Cerebellar nuclear complex (tissue), 1 donor: ENCODE measurements at regions not wholly inside any gene's neighbourhood (a gene's known extent, or its start where the extent isn't known, plus 50 kb on each side); places are given as distances from the start of the nearest gene placed in this dataset.
"Not testable (repeated sequence)": the region's sequence is repeated elsewhere in the genome, so short reads cannot be mapped to it uniquely, and the experiment has no call there.

Experiments
- DNase-seq, 2 experiments: peaks; one replicate each; lab custom pipeline; 2025; lab: John Stamatoyannopoulos, UW

GRCh38 chr7:10592604-10593003 lies 381.1 kb upstream of the PHF14 start:
- no peak for DNase-seq

DNA sequence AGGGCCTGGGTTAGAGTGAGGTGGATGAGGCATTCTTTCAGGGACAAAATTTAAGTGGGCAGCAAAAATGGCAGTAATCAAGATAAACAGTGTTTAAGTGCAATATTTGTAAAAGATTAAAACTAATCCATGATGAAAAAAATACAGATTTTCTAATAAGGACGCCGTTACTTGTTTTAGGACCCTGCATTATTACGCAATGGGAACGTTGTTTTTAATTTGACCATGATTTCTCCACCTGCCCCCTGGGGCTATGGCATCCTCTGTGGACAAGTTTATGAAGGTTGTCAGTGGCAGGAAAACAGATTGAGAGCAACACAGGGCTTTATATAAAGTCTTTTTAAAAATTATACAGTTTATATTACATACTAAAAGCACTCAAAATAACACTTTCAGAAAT lies 380.6 kb upstream of the PHF14 start:
- DNase-seq: no peak

- no peak for DNase-seq
Measured at GRCh38 chr7:10596827-10597226, 376.8 kb upstream of the PHF14 start.

DNA sequence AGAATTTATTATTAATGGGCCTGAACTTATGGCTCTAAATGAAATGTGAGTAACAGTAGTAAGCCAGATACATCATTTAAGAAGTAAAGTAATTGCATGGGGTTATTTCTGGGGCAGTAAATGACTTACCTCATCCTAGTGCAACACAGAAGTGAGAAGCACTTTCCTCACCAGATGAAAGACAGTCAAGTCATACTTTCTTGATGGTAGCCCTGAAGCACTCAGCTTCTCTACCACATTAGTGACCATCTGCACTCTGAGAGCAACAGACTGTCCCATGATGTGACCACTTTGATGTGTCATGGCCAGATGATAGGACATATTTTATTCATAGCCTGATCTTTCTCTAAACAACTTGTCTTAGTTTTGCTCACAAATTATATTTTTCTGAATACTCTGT lies 369.5 kb upstream of the PHF14 start:
- no peak for DNase-seq

DNA sequence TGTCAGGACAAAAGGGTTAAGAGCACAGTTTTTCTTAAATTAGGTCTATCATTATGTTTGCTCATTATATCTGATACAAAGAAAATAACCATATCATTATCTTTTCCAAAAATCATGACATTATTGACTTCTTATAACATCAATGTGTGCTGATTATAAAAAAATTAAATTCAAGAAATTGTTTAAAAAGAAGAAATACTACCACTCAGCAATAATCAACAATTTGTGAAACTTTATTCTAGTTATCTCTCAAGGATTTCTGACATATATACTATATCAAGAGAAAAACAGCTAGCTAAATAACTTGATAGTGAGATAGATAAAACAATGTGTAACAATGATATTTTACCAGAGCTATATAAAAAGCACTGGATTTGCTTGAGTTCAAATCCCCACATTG lies 360.7 kb upstream of the PHF14 start:
- DNase-seq: no peak

DNA sequence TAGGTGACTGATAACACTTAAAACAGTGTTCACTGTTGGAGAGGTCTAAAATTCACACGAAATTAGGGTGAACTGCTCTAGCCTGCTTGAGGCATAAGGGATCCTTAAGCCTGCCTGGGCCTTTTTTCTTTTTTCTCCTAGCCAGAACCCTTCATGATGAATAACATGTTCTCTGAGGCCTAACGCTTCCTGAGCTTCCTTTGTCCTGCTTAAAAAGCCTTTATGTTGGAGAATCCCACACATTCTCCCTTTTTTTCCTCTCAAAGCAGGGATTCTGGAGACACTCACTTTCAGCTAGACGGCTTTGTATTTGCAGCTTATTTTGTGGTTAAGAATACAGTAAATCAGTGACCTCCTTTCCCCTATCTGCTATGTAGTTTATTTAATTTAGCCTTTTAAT lies 354.7 kb upstream of the PHF14 start:
- DNase-seq: no peak

- no peak for DNase-seq
Measured at GRCh38 chr7:10632712-10633111, 341.0 kb upstream of the PHF14 start.

DNA sequence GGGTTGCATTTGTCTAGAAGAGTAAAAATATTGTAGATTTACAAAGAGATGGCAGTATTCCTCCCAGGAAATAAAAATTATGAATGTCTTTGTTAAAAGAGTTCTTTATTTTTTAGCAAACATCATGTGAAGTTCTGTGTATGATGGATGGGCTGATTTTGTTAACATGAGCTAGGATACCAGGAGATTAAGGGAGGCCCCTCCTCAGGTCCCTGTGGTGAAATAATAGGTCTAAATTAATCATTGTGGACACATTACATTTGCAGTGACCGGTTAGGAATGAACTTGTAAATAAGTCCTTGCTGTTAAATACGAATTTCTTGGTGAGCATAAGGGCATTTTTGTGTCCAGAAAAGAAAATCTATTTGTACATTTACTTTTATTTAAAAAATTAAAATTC lies 339.4 kb upstream of the PHF14 start:
- no peak for DNase-seq

DNA sequence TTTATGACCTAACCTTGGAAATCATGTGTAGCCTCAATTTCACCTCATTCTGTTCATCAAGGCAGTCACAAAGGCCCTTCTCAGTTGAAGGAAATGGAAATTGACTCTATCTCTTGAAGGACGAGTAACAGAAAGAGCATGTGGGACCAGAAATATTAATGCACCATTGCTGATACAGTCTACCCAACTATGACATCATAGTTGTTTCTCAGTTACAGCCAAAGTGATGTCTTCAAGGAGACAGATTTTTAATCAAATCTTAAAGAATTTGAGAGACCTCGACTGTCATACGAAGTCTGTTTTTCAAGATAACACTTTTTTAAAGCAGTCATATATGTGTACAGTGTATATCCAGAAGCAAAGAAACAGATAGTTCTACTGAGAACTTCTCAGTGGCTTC lies 335.7 kb upstream of the PHF14 start:
- DNase-seq: no peak

DNA sequence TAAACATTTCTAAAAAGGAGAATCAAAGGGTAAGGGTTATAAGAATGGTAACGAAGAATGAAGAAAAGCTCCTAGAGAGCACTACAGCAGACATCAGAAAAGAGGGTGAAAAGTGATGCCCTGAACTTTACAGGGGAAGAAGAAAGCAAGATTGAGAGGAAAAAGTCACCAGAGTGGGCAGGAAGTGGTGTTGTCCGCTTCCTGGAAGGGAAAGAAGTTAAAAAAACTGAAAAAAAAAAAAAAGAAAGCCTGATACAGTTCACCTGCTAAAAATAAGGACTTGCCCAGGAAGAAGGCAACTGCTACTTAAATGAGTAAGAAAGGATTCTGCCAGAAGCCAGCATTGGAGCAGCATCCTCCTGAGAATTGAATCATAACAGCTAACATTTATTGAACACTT lies 330.1 kb upstream of the PHF14 start:
- no peak for DNase-seq

- no peak for DNase-seq
Measured at GRCh38 chr7:10644849-10645248, 328.8 kb upstream of the PHF14 start.

- DNase-seq: no peak
Measured at GRCh38 chr7:10646194-10646593, 327.5 kb upstream of the PHF14 start.

- DNase-seq: no peak
Measured at GRCh38 chr7:10648289-10648688, 325.4 kb upstream of the PHF14 start.

GRCh38 chr7:10649120-10649519 lies 324.6 kb upstream of the PHF14 start:
- not testable (repeated sequence) for DNase-seq

DNA sequence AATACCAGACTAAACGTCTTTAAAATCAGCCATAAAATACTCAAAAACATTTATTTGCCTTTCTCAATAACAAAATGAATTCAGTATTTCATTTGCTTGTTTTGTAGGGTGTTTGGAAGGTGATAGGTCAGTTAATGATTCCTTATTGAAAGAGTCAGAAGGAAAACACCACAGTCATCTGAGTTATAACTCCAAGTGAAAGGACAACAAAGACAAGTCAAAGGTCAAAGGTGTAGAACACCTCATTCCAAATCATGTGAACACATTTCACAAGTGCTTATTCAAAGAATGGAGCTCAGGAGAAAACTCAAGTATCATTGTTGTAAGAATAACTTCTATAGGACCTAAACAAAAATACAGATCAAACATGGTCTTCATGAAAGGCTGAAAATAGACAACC lies 318.6 kb upstream of the PHF14 start:
- DNase-seq: no peak

DNA sequence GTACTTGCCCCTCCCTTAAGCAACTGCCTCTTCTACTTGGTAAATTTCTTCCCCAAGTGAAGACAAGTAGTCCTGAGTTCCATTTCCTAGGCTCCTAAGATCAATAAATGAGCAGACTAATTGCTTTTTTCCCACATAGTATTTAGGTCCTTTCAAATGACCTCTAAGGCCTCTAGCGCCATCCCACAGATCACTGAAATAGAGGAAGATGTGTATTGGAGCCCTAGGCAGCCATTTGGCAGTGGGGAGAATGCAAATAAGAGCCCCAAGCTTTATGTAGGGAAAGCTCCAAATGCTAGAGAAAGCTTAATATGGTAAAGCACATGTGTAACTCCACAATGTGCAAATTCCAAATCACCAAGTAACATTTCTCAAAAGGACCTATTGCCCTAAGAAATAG lies 316.5 kb upstream of the PHF14 start:
- no peak for DNase-seq

DNA sequence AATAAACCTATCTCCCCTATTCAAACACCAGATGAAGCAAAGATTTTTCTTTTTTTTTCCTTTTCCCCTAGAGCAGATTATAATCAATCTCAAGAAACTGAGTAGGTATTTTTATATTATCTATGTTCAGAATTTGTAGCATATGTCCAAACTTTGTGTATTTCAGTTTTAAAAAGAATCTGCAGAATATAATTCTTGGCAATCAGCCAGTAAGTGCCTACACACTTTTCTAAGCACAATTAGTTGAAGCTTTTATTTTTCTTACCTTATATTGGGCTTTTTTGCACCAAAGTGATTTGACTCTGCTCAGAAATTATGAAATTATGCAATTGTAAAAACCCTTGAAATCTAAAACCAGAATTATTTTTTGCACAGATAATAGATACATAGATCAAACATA lies 315.8 kb upstream of the PHF14 start:
- no peak for DNase-seq

DNA sequence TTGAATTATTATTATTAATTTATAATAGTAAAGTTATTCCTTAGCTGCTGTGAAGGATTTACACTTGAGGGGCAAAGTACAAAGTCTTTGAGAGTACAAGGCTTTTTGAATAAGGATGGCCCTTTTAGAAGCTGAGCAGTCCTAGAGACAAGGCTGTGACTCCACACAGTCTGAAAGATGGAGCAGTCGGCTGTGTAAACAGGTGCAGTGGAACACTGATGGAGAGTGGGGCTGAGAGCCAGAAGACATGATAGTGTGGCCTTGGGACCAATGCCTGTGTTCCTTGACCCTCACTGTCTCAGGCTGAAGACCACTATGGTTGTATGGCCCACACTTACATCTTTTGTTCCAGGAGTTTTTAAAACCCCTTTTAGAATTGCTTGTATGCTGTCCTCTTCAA lies 311.2 kb upstream of the PHF14 start:
- DNase-seq: peak; percentile 34 to 53

DNA sequence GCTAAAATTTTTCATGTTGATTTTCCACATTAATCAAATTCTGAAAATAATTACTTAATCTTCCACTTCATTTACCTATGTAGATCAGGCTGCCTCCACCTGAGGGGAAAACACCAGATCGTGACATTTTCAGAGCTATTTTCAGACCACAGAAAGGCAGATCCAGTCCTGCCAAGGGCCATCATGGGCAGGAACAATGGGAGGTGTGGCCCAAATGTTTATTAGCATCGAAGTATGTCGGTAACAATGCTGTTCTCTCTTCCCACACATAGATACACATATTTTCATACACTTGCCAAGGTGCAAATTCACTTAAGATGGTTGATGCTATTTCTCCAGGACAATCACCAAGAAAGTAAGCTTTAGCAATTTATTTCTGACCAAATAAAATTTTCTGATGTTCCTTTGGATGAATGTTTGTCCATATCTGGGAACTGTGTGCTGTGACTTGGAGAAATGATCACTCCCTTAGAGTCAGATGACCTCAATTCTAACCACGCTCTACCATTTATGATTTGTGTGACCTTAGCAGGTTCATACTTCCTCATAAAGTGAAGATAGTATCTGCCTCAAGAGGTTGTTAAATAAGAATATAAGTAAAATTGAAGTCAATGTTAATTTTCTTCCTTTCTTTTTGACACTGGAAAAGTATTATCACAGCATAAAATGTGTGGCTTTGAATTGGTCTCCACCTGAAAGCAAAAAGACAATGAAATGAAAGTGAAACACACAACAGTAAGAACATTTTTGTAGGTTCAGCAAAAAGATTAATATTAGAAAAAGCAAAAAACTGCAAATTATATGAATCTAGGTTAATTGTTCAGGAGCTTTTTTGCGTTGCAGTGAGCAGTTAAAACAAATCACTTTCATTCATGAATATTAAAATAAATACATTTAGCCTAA lies 310.4 kb upstream of the PHF14 start:
- DNase-seq: peak; percentile 83

- no peak for DNase-seq
Measured at GRCh38 chr7:10672186-10672585, 301.5 kb upstream of the PHF14 start.

DNA sequence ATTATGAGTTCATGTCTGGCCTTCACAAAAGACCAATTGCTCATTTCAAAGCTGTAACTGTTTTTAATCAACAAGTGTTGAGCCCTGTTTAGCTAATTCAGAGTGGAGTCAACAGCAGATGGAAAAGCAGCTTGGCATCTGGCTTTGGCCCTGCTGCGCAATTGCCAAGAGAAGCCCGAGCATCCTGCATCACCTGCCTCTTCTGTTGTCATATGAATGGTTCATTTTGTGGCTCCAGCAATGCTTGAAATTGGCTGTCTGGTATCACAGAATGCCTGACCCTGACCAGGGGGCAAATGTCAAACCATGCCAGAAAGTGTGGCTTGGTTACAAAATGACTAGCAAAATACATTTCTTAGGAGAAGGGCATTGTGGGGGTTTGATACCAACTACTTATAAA lies 296.5 kb upstream of the PHF14 start:
- peak; percentile 82 to 92 for DNase-seq

DNA sequence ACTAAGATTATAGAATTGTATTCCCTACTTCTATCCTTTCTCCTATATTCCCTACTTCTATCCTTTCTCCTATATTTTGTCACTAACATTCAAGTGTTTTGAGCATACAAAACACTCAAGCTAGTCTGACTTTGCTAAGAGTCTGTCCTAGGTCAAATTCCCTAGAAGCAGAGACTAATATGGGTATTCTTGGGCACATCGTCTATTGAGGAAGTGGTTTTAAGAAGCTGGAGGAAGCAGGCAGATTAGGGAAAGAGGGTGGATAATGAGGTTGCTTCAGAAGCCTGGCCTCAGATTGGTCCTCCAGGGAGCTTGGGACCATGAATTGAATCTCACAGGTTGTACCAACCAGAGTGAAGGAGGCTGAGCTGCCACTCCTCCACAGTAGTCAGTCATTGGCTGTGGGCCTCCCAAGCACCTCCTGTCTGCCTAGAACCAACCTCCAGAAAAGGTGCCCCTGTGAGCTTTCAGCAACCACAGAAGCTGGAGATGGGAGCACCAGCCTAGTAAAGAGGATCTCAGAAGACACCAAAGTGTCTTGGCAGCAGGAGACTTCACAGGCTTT lies 295.9 kb upstream of the PHF14 start:
- DNase-seq: no peak

DNA sequence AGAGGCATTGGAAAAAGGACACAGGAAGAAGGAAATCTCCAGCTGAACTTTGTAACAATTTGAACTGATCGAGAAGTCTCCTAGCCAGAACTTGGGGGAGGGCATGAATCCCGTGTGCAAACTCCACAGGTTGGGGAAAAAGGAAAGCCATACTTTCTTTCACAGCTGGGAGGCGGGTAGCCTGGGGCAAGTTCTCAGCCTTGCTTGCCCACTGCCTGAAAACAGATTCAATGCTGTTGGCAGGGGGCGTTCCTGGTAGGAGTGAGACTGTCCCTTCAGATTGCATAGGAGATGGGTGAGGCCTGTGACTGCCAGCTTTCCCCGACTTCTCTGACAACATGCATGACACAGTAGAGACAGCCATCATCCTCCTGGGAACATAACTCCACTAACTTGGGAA lies 289.1 kb upstream of the PHF14 start:
- DNase-seq: no peak

DNA sequence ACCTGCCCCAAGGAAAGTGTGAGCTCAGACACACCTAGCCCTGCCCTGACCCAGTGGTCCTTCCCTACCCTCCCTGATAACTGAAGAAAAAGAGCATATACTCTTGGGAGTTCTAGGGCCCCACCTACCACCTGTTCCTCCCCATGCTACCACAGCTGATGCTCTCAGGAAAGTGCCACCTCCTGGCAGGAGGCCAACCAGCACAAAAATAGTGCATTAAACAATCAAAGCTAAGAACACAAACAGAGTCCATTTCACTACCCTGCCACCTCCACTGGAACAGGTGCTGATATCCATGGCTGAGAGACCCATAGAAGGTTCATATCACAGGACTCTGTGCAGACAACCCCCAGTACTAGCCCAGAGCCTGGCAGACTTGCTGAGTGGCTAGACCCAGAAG lies 288.6 kb upstream of the PHF14 start:
- DNase-seq: no peak
